Esophagus squamous epithelium (tissue), 5 donors: ENCODE measurements at regions not wholly inside any gene's neighbourhood (a gene's known extent, or its start where the extent isn't known, plus 50 kb on each side); places are given as distances from the start of the nearest gene placed in this dataset.

Experiments used
- DNase-seq: peaks from one replicate; lab custom pipeline; 2025; lab: John Stamatoyannopoulos, UW
- H3K27ac ChIP-seq, 4 donors: fragments of 200-600 bp; sonication (generic); one replicate each; pipeline ENCODE4 v1.5.1; 2016 to 2019; ENCODE audit warnings: mild to moderate bottlenecking in 1 of 4
- H3K27me3 ChIP-seq, 4 donors: fragments of 200-600 bp; sonication (generic); 1 replicate in 3 of 4; 2 replicates in 1 of 4; pipeline versions ENCODE4 v1.5.1 to v1.6.0; 2017 to 2021; ENCODE audit warnings: antibody characterized with exemption in 1 of 4
- H3K36me3 ChIP-seq, 3 donors: fragments of 200-600 bp; sonication (generic); one replicate each; pipeline ENCODE4 v1.5.1; 2016 to 2019
- H3K4me1 ChIP-seq, 3 donors: fragments of 200-600 bp; sonication (generic); one replicate each; pipeline ENCODE4 v1.5.1; 2017 to 2019
- H3K4me3 ChIP-seq, 4 donors: fragments of 200-600 bp; sonication (generic); 1 replicate in 3 of 4; 2 replicates in 1 of 4; pipeline ENCODE4 v1.5.1; 2016 to 2019; ENCODE audit warnings: mild to moderate bottlenecking in 2 of 4, moderate library complexity in 1 of 4
- H3K9me3 ChIP-seq, 3 donors: fragments of 200-600 bp; sonication (generic); one replicate each; pipeline ENCODE4 v1.5.1; 2016 to 2019
- CTCF ChIP-seq, 6 experiments: fragments of 450-650 bp in 4 of 6; fragments of 200-600 bp in 2 of 6; sonication (generic) in 2 of 6; IDR thresholded peaks; one replicate each; pipeline ENCODE4 v1.5.1; 2016 to 2019; ENCODE audit warnings: antibody characterized with exemption in 6 of 6, mild to moderate bottlenecking in 4 of 6, moderate library complexity in 4 of 6
- POLR2A ChIP-seq, 4 donors: fragments of 450-650 bp; IDR thresholded peaks; one replicate each; pipeline ENCODE4 v1.6.1; 2017; ENCODE audit warnings: antibody characterized with exemption in 4 of 4, mild to moderate bottlenecking in 4 of 4, moderate library complexity in 3 of 4
- WGBS, 2 donors: methylation state at CpG; one replicate each; pipeline ENCODE4 v1.1.5; 2018; 5-methylcytosine and 5-hydroxymethylcytosine counted together
- intact Hi-C: fragments of 100-400 bp; cut with DNase I; formaldehyde crosslinking; loops from one replicate; pipeline ENCODE4 v1.15.0; 2022
- donor health status: DM: yes; HTN: yes; CAD: no.

GRCh38 chr4:177729681-177730080 lies 287.4 kb upstream of the AGA start:
- TF ChIP-seq CTCF (IDR thresholded peaks at IDR 0.05) (no peak), POLR2A (IDR thresholded peaks at IDR 0.05) (no peak)
- no peaks in the 10 kb centered on the region for H3K27me3 ChIP-seq
- no peaks in the 10 kb centered on the region for H3K36me3 ChIP-seq
- intact Hi-C loops = no loop called here
- DNase-seq = no peak
- H3K4me3 ChIP-seq = no peak overlapping the region
- no peak overlapping the region for H3K27ac ChIP-seq
- no peaks in the 10 kb centered on the region for H3K4me1 ChIP-seq
- no peaks in the 10 kb centered on the region for H3K9me3 ChIP-seq
- WGBS, 2 donors = 45 to 53% methylated on average over 3 of the region's 3 CpGs

- Histone ChIP-seq H3K27ac (no peak overlapping the region), H3K27me3 (no peaks in the 10 kb centered on the region), H3K9me3 (no peaks in the 10 kb centered on the region), H3K4me3 (no peak overlapping the region), H3K36me3 (no peaks in the 10 kb centered on the region), H3K4me1 (no peaks in the 10 kb centered on the region)
- TF ChIP-seq POLR2A (IDR thresholded peaks at IDR 0.05) = no peak
- no peak for DNase-seq
- 81 to 84% methylated on average over 2 of the region's 2 CpGs for WGBS, 2 donors
- intact Hi-C loops = no loop called here
These were observed 295.2 kb upstream of the AGA start for GRCh38 chr4:177737387-177737940.

- Histone ChIP-seq H3K27me3 (no peaks in the 10 kb centered on the region), H3K4me1 (no peaks in the 10 kb centered on the region), H3K36me3 (no peaks in the 10 kb centered on the region), H3K9me3 (no peaks in the 10 kb centered on the region), H3K4me3 (no peak overlapping the region), H3K27ac (no peak overlapping the region)
- DNase-seq = no peak
- TF ChIP-seq POLR2A (IDR thresholded peaks at IDR 0.05) (no peak), CTCF (IDR thresholded peaks at IDR 0.05) (no peak)
- intact Hi-C loops = no loop called here
- 52 to 80% methylated on average over 1 of the region's 1 CpG for WGBS, 2 donors
These were observed 298.3 kb upstream of the AGA start for GRCh38 chr4:177740563-177740962.

GRCh38 chr4:177759729-177760128 lies 317.5 kb upstream of the AGA start:
- TF ChIP-seq POLR2A (IDR thresholded peaks at IDR 0.05) = no peak
- no peak for TF ChIP-seq CTCF (IDR thresholded peaks at IDR 0.05)
- no peaks in the 10 kb centered on the region for H3K4me1 ChIP-seq
- no peaks in the 10 kb centered on the region for H3K36me3 ChIP-seq
- H3K27ac ChIP-seq = no peak overlapping the region
- no peak for DNase-seq
- H3K4me3 ChIP-seq = no peak overlapping the region
- H3K9me3 ChIP-seq = no peaks in the 10 kb centered on the region
- 52 to 54% methylated on average over 3 of the region's 3 CpGs for WGBS, 2 donors
- no peaks in the 10 kb centered on the region for H3K27me3 ChIP-seq
- intact Hi-C loops = no loop called here

- Histone ChIP-seq H3K4me1 (no peaks in the 10 kb centered on the region), H3K36me3 (no peaks in the 10 kb centered on the region), H3K4me3 (no peak overlapping the region), H3K9me3 (no peaks in the 10 kb centered on the region), H3K27ac (no peak overlapping the region), H3K27me3 (no peaks in the 10 kb centered on the region)
- intact Hi-C loops = no loop called here
- DNase-seq = no peak
- WGBS, 2 donors = 86 to 87% methylated on average over 12 of the region's 12 CpGs
- no peak for TF ChIP-seq CTCF (IDR thresholded peaks at IDR 0.05)
- TF ChIP-seq POLR2A (IDR thresholded peaks at IDR 0.05) = no peak
These were observed 319.5 kb upstream of the AGA start for GRCh38 chr4:177761692-177762091.

- intact Hi-C loops = no loop called here
- Histone ChIP-seq H3K27ac (no peak overlapping the region), H3K27me3 (no peaks in the 10 kb centered on the region), H3K36me3 (no peaks in the 10 kb centered on the region), H3K4me1 (no peaks in the 10 kb centered on the region), H3K4me3 (no peak overlapping the region), H3K9me3 (no peaks in the 10 kb centered on the region)
- no peak for TF ChIP-seq POLR2A (IDR thresholded peaks at IDR 0.05)
- TF ChIP-seq CTCF (IDR thresholded peaks at IDR 0.05) = no peak
- WGBS, 2 donors = 67 to 80% methylated on average over 4 of the region's 4 CpGs
- DNase-seq = no peak
These were observed 326.9 kb upstream of the AGA start for GRCh38 chr4:177769155-177769554.
